SK-N-SH (cell line): ENCODE measurements at regions not wholly inside any gene's neighbourhood (a gene's known extent, or its start where the extent isn't known, plus 50 kb on each side); places are given as distances from the start of the nearest gene placed in this dataset.

ENCODE experiments used
- CTCF ChIA-PET: fragments of 300-600, 350-600 bp; formaldehyde crosslinking; extraction: SDS; loops from one replicate; lab custom pipeline; 2021; lab: Yijun Ruan, JAX
- POLR2A ChIA-PET: fragments of 350-600 bp; sonication (Branson Sonifier 250); formaldehyde crosslinking; extraction: SDS; loops from one replicate; lab custom pipeline; 2020; ENCODE audit warnings: antibody characterized with exemption, inconsistent platforms; lab: Yijun Ruan, JAX
- DNase-seq: peaks from one replicate; pipeline ENCODE4 v3.0.0; 2012
- H2AFZ ChIP-seq: fragments of 200-600 bp; sonication (generic); 2 replicates; pipeline ENCODE4 v1.8.1; 2016; ENCODE audit warnings: antibody characterized with exemption, mild to moderate bottlenecking, low read depth
- H3F3A ChIP-seq: fragments of 200-600 bp; sonication (generic); replicated peaks from 2 replicates; pipeline ENCODE3; 2016; ENCODE audit warnings: antibody characterized with exemption, mild to moderate bottlenecking; ENCODE audit not compliant: insufficient read depth
- H3K27ac ChIP-seq, 2 experiments: fragments of 200-500 bp in 1 of 2; fragments of 200-600 bp in 1 of 2; sonication (Bioruptor generic) in 1 of 2; sonication (generic), shearing (Covaris generic) in 1 of 2; 2 replicates each; pipeline versions ENCODE4 v1.5.1 to v1.6.1; 2014 to 2016; ENCODE audit warnings: low read depth in 2 of 2, inconsistent platforms in 1 of 2, low read length in 1 of 2, mild to moderate bottlenecking in 1 of 2, mixed read lengths in 1 of 2
- H3K27me3 ChIP-seq: fragments of 200-600 bp; sonication (generic), shearing (Covaris generic); 2 replicates; pipeline ENCODE4 v1.6.1; 2016; ENCODE audit warnings: mixed run types; ENCODE audit not compliant: insufficient read depth
- H3K36me3 ChIP-seq, 2 experiments: fragments of 200-500 bp in 1 of 2; fragments of 200-600 bp in 1 of 2; sonication (Bioruptor generic) in 1 of 2; sonication (generic) in 1 of 2; replicated peaks in 1 of 2; 2 replicates each; pipeline versions ENCODE3 to v1.5.1; 2014 to 2016; ENCODE audit warnings: low read length in 1 of 2, mild to moderate bottlenecking in 1 of 2; ENCODE audit not compliant: insufficient read depth in 2 of 2, control insufficient read depth in 1 of 2
- H3K4me1 ChIP-seq, 2 experiments: fragments of 200-500 bp in 1 of 2; fragments of 200-600 bp in 1 of 2; sonication (Bioruptor generic) in 1 of 2; sonication (generic), shearing (Covaris generic) in 1 of 2; 2 replicates each; pipeline versions ENCODE4 v1.5.1 to v1.6.1; 2014 to 2016; ENCODE audit warnings: low read depth in 1 of 2, low read length in 1 of 2, mixed run types in 1 of 2; ENCODE audit not compliant: insufficient read depth in 2 of 2, control insufficient read depth in 1 of 2
- H3K4me2 ChIP-seq: fragments of 200-600 bp; sonication (generic), shearing (Covaris generic); 2 replicates; pipeline ENCODE4 v1.6.1; 2017; ENCODE audit warnings: mixed run types
- H3K4me3 ChIP-seq, 2 experiments: fragments of 200-500 bp in 1 of 2; fragments of 200-600 bp in 1 of 2; sonication (Bioruptor generic) in 1 of 2; sonication (generic), shearing (Covaris generic) in 1 of 2; 2 replicates each; pipeline versions ENCODE4 v1.5.1 to v1.8.1; 2014 to 2016; ENCODE audit warnings: low read depth in 2 of 2, inconsistent platforms in 1 of 2, low read length in 1 of 2, mild to moderate bottlenecking in 1 of 2, mixed read lengths in 1 of 2, moderate library complexity in 1 of 2
- H3K79me2 ChIP-seq: fragments of 200-600 bp; sonication (generic); 2 replicates; pipeline ENCODE4 v1.8.1; 2017; ENCODE audit warnings: mild to moderate bottlenecking; ENCODE audit not compliant: insufficient read depth
- H3K9ac ChIP-seq: fragments of 200-600 bp; sonication (generic); 2 replicates; pipeline ENCODE4 v1.6.1; 2017; ENCODE audit warnings: mixed run types
- H3K9me2 ChIP-seq: fragments of 200-600 bp; sonication (generic); 2 replicates; pipeline ENCODE4 v1.6.1; 2017; ENCODE audit warnings: mixed run types
- H3K9me3 ChIP-seq: fragments of 200-600 bp; sonication (generic); 2 replicates; pipeline ENCODE4 v1.6.1; 2017; ENCODE audit warnings: mixed run types, mild to moderate bottlenecking, moderate library complexity
- H4K20me1 ChIP-seq: fragments of 200-600 bp; sonication (generic); 2 replicates; pipeline ENCODE4 v1.6.1; 2017; ENCODE audit warnings: mild to moderate bottlenecking, mixed run types; ENCODE audit not compliant: insufficient read depth
- CHD2 ChIP-seq: fragments of 150-350 bp; IDR thresholded peaks from 2 replicates; pipeline ENCODE4 v1.6.1; 2018; ENCODE audit warnings: low read length; ENCODE audit not compliant: partially characterized antibody
- ELF1 ChIP-seq: IDR thresholded peaks from 2 replicates; pipeline ENCODE4 v1.4.0; 2012
- EP300 ChIP-seq, 2 experiments: IDR thresholded peaks; 2 replicates each; pipeline versions ENCODE4 v1.4.0 to v1.6.1; 2012; ENCODE audit warnings: borderline replicate concordance in 1 of 2, low read depth in 1 of 2, low read length in 1 of 2
- FOSL2 ChIP-seq: IDR thresholded peaks from 2 replicates; pipeline ENCODE4 v1.4.0; 2012; ENCODE audit warnings: low read depth, mild to moderate bottlenecking, moderate library complexity, borderline replicate concordance
- FOXJ3 ChIP-seq: sonication (generic); formaldehyde crosslinking; IDR thresholded peaks from 2 replicates; pipeline ENCODE4 v1.5.1; 2020; ENCODE audit warnings: mild to moderate bottlenecking, missing genetic modification reagents
- FOXM1 ChIP-seq: IDR thresholded peaks from 2 replicates; pipeline ENCODE4 v1.4.0; 2012; ENCODE audit warnings: low read depth, mild to moderate bottlenecking
- JUND ChIP-seq: IDR thresholded peaks from 2 replicates; pipeline ENCODE4 v1.4.0; 2012
- MXI1 ChIP-seq: IDR thresholded peaks from 2 replicates; pipeline ENCODE4 v1.6.1; 2012; ENCODE audit warnings: mild to moderate bottlenecking, low read depth, low read length, improper control_type of control experiment
- NFIC ChIP-seq: IDR thresholded peaks from 2 replicates; pipeline ENCODE4 v1.4.0; 2012; ENCODE audit warnings: borderline replicate concordance
- RCOR1 ChIP-seq: fragments of 150-350 bp; IDR thresholded peaks from 2 replicates; pipeline ENCODE4 v1.6.1; 2017; ENCODE audit warnings: antibody characterized with exemption, low read length
- RFX5 ChIP-seq: IDR thresholded peaks from 2 replicates; pipeline ENCODE4 v1.6.1; 2012; ENCODE audit warnings: mild to moderate bottlenecking, improper control_type of control experiment, low read length
- TAF1 ChIP-seq: IDR thresholded peaks from 2 replicates; pipeline ENCODE4 v1.6.1; 2012; ENCODE audit warnings: low read depth, mild to moderate bottlenecking, low read length, moderate library complexity, borderline replicate concordance
- TCF12 ChIP-seq: IDR thresholded peaks from 2 replicates; pipeline ENCODE4 v1.4.0; 2012
- USF1 ChIP-seq: IDR thresholded peaks from 2 replicates; pipeline ENCODE4 v1.4.0; 2012; ENCODE audit warnings: low read depth, borderline replicate concordance
- YY1 ChIP-seq: IDR thresholded peaks from 2 replicates; pipeline ENCODE4 v1.4.0; 2012; ENCODE audit warnings: low read depth, mild to moderate bottlenecking
- WGBS: methylation state at CpG from one replicate; pipeline ENCODE4 v1.1.6; 2017; ENCODE audit warnings: low lambda C conversion rate; 5-methylcytosine and 5-hydroxymethylcytosine counted together
- TF ChIP-seq, protein P1 (sequence below): IDR thresholded peaks from 2 replicates; pipeline ENCODE4 v1.6.1; 2012; ENCODE audit warnings: mild to moderate bottlenecking, low read depth, low read length, moderate library complexity
- TF ChIP-seq, protein P2 (sequence below): IDR thresholded peaks from 2 replicates; pipeline ENCODE4 v1.4.0; 2012; ENCODE audit warnings: low read depth
- TF ChIP-seq, protein P3 (sequence below): IDR thresholded peaks from 2 replicates; pipeline ENCODE4; 2012
- TF ChIP-seq, protein P4 (sequence below): fragments of 150-350 bp; IDR thresholded peaks from 2 replicates; pipeline ENCODE4 v1.6.1; 2016; ENCODE audit warnings: mild to moderate bottlenecking, low read depth, low read length

DNA sequence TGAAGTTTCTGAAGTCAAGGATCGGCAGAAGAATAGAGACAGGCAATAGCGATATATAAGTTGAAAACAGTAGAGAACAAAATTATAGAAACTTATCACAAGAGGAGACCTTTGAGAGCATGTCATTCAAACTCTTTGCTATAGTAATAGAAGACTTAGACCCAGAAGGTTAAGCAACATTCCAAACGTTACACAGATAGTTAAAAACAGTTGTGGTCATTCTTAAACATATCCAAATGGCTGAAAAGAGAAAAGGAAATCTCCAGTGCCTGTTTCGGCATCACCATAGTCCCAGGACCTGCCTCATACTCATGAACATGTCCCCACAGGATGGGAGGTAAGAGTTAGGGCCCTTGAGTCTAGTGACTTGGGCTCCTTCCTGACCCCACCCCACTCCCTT is 258.1 kb upstream of the NOCT start:
- Histone ChIP-seq H3K9me3 (no peaks in the 10 kb centered on the region), H3K79me2 (no peaks in the 10 kb centered on the region), H4K20me1 (no peaks in the 10 kb centered on the region), H3K27me3 (no peaks in the 10 kb centered on the region), H3K9me2 (no peaks in the 10 kb centered on the region), H3K4me2 (no peak overlapping the region), H3K9ac (no peak overlapping the region), H3K4me1 (no peaks in the 10 kb centered on the region; a peak in 1 of 4 replicates), H3F3A (no peaks in the 10 kb centered on the region), H2AFZ (no peak overlapping the region), H3K27ac (no peak overlapping the region), H3K4me3 (no peak overlapping the region), H3K36me3 (no peaks in the 10 kb centered on the region)
- DNase-seq: no peak
- WGBS: 51% methylated on average over 4 of the region's 4 CpGs
- ChIA-PET POLR2A (no interaction called here), CTCF (interaction anchor here (1.3 kb wide), 1 partner anchor 14 kb away, joined by 4 read pairs; no protein-coding TSS in a partner anchor)
- TF ChIP-seq FOXM1 (no peak), EP300 (IDR thresholded peaks at IDR 0.05; ENCODE audit: borderline replicate concordance in 1 of 2, low read depth in 1 of 2, low read length in 1 of 2) (no peak), MXI1 (no peak), FOSL2 (no peak), NFIC (no peak), CHD2 (no peak), RFX5 (no peak), USF1 (no peak), YY1 (no peak), RCOR1 (no peak), ELF1 (no peak)
- TF ChIP-seq, protein P1, sequence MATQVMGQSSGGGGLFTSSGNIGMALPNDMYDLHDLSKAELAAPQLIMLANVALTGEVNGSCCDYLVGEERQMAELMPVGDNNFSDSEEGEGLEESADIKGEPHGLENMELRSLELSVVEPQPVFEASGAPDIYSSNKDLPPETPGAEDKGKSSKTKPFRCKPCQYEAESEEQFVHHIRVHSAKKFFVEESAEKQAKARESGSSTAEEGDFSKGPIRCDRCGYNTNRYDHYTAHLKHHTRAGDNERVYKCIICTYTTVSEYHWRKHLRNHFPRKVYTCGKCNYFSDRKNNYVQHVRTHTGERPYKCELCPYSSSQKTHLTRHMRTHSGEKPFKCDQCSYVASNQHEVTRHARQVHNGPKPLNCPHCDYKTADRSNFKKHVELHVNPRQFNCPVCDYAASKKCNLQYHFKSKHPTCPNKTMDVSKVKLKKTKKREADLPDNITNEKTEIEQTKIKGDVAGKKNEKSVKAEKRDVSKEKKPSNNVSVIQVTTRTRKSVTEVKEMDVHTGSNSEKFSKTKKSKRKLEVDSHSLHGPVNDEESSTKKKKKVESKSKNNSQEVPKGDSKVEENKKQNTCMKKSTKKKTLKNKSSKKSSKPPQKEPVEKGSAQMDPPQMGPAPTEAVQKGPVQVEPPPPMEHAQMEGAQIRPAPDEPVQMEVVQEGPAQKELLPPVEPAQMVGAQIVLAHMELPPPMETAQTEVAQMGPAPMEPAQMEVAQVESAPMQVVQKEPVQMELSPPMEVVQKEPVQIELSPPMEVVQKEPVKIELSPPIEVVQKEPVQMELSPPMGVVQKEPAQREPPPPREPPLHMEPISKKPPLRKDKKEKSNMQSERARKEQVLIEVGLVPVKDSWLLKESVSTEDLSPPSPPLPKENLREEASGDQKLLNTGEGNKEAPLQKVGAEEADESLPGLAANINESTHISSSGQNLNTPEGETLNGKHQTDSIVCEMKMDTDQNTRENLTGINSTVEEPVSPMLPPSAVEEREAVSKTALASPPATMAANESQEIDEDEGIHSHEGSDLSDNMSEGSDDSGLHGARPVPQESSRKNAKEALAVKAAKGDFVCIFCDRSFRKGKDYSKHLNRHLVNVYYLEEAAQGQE: no peak

- Histone ChIP-seq H3K4me1 (no peaks in the 10 kb centered on the region; a peak in 1 of 4 replicates), H3K27ac (no peak overlapping the region), H3K27me3 (no peaks in the 10 kb centered on the region), H3K9me2 (no peaks in the 10 kb centered on the region), H4K20me1 (no peaks in the 10 kb centered on the region), H3K9me3 (no peaks in the 10 kb centered on the region), H3F3A (no peaks in the 10 kb centered on the region), H3K9ac (no peak overlapping the region), H3K4me3 (no peak overlapping the region), H3K4me2 (no peak overlapping the region), H2AFZ (no peak overlapping the region), H3K79me2 (no peaks in the 10 kb centered on the region), H3K36me3 (no peaks in the 10 kb centered on the region)
- DNase-seq: no peak
- CTCF ChIA-PET: no interaction called here
- POLR2A ChIA-PET: no interaction called here
- TF ChIP-seq, protein P2, sequence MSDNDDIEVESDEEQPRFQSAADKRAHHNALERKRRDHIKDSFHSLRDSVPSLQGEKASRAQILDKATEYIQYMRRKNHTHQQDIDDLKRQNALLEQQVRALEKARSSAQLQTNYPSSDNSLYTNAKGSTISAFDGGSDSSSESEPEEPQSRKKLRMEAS: no peak
- TF ChIP-seq JUND (no peak), TCF12 (no peak), TAF1 (no peak), FOXJ3 (no peak)
- TF ChIP-seq, protein P3, sequence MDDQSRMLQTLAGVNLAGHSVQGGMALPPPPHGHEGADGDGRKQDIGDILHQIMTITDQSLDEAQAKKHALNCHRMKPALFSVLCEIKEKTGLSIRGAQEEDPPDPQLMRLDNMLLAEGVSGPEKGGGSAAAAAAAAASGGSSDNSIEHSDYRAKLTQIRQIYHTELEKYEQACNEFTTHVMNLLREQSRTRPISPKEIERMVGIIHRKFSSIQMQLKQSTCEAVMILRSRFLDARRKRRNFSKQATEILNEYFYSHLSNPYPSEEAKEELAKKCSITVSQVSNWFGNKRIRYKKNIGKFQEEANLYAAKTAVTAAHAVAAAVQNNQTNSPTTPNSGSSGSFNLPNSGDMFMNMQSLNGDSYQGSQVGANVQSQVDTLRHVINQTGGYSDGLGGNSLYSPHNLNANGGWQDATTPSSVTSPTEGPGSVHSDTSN: no peak
- TF ChIP-seq, protein P4, sequence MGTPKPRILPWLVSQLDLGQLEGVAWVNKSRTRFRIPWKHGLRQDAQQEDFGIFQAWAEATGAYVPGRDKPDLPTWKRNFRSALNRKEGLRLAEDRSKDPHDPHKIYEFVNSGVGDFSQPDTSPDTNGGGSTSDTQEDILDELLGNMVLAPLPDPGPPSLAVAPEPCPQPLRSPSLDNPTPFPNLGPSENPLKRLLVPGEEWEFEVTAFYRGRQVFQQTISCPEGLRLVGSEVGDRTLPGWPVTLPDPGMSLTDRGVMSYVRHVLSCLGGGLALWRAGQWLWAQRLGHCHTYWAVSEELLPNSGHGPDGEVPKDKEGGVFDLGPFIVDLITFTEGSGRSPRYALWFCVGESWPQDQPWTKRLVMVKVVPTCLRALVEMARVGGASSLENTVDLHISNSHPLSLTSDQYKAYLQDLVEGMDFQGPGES: no peak
Observed at GRCh38 chr4:138756519-138756918, 259.1 kb upstream of the NOCT start.
